ENCODE measurements at regions not wholly inside any gene's neighbourhood (a gene's known extent, or its start where the extent isn't known, plus 50 kb on each side); places are given as distances from the start of the nearest gene placed in this dataset.

- no peak for TF ChIP-seq CTCF (IDR thresholded peaks at IDR 0.05)
- ATAC-seq = no peak
- H3K27me3 ChIP-seq = no peaks in the 10 kb centered on the region
- H3K9me3 ChIP-seq = no peaks in the 10 kb centered on the region
- H3K36me3 ChIP-seq = no peaks in the 10 kb centered on the region
- no peak overlapping the region for H3K27ac ChIP-seq
- intact Hi-C loops (cut with DNase I) = no loop called here
- no peak for DNase-seq
- no peak overlapping the region for H3K4me3 ChIP-seq
- no peaks in the 10 kb centered on the region for H3K4me1 ChIP-seq
These were observed 793.1 kb downstream of the NXPH1 start for GRCh38 chr7:9226500-9226899.

- DNase-seq = no peak
- no peak for ATAC-seq
- no peaks in the 10 kb centered on the region for H3K4me1 ChIP-seq
- no peak for TF ChIP-seq CTCF (IDR thresholded peaks at IDR 0.05)
- H3K27ac ChIP-seq = no peak overlapping the region
- intact Hi-C loops (cut with DNase I) = no loop called here
- no peaks in the 10 kb centered on the region for H3K36me3 ChIP-seq
- H3K4me3 ChIP-seq = no peak overlapping the region
- H3K9me3 ChIP-seq = no peaks in the 10 kb centered on the region
- H3K27me3 ChIP-seq = no peaks in the 10 kb centered on the region
These were observed 798.3 kb downstream of the NXPH1 start for GRCh38 chr7:9231630-9232121.

- no peak for TF ChIP-seq CTCF (IDR thresholded peaks at IDR 0.05)
- no peak for DNase-seq
- ATAC-seq = no peak
- Histone ChIP-seq H3K9me3 (no peaks in the 10 kb centered on the region), H3K36me3 (no peaks in the 10 kb centered on the region), H3K4me1 (no peaks in the 10 kb centered on the region), H3K4me3 (no peak overlapping the region), H3K27ac (no peak overlapping the region), H3K27me3 (no peaks in the 10 kb centered on the region)
- intact Hi-C loops (cut with DNase I) = no loop called here
These were observed 806.6 kb downstream of the NXPH1 start for GRCh38 chr7:9240001-9240400.

GRCh38 chr7:9241826-9242225 is 808.4 kb downstream of the NXPH1 start:
- Histone ChIP-seq H3K27me3 (no peaks in the 10 kb centered on the region), H3K36me3 (no peaks in the 10 kb centered on the region), H3K9me3 (no peaks in the 10 kb centered on the region), H3K4me1 (no peaks in the 10 kb centered on the region), H3K4me3 (no peak overlapping the region), H3K27ac (no peak overlapping the region)
- ATAC-seq = no peak
- intact Hi-C loops (cut with DNase I) = no loop called here
- no peak for TF ChIP-seq CTCF (IDR thresholded peaks at IDR 0.05)
- DNase-seq = no peak

GRCh38 chr7:9242636-9243035 is 809.2 kb downstream of the NXPH1 start:
- no peaks in the 10 kb centered on the region for H3K36me3 ChIP-seq
- no peaks in the 10 kb centered on the region for H3K9me3 ChIP-seq
- DNase-seq = no peak
- no peaks in the 10 kb centered on the region for H3K4me1 ChIP-seq
- H3K4me3 ChIP-seq = no peak overlapping the region
- no peak for TF ChIP-seq CTCF (IDR thresholded peaks at IDR 0.05)
- H3K27me3 ChIP-seq = no peaks in the 10 kb centered on the region
- no peak for ATAC-seq
- no peak overlapping the region for H3K27ac ChIP-seq
- intact Hi-C loops (cut with DNase I) = no loop called here

- ATAC-seq (no peak), DNase-seq (no peak)
- Histone ChIP-seq H3K4me3 (no peak overlapping the region), H3K27me3 (no peaks in the 10 kb centered on the region), H3K4me1 (no peaks in the 10 kb centered on the region), H3K27ac (no peak overlapping the region), H3K9me3 (no peaks in the 10 kb centered on the region), H3K36me3 (no peaks in the 10 kb centered on the region)
- TF ChIP-seq CTCF (IDR thresholded peaks at IDR 0.05) = no peak
- intact Hi-C loops (cut with DNase I) = no loop called here
These were observed 817.5 kb downstream of the NXPH1 start for GRCh38 chr7:9250876-9251275.

Data from upper lobe of right lung (tissue), 1 donor.